Left renal pelvis (tissue), 4 donors: ENCODE measurements at regions not wholly inside any gene's neighbourhood (a gene's known extent, or its start where the extent isn't known, plus 50 kb on each side); places are given as distances from the start of the nearest gene placed in this dataset.
"Not testable (repeated sequence)": the region's sequence is repeated elsewhere in the genome, so short reads cannot be mapped to it uniquely, and the experiment has no call there.

Experiments used
- DNase-seq, 4 donors: peaks; one replicate each; pipeline ENCODE4 v3.0.0-alpha.2; 2013; ENCODE audit warnings: low read depth in 4 of 4, low spot score in 3 of 4

- DNase-seq: no peak
These were observed 375.6 kb downstream of the TUSC1 start for GRCh38 chr9:25302601-25303000.

DNA sequence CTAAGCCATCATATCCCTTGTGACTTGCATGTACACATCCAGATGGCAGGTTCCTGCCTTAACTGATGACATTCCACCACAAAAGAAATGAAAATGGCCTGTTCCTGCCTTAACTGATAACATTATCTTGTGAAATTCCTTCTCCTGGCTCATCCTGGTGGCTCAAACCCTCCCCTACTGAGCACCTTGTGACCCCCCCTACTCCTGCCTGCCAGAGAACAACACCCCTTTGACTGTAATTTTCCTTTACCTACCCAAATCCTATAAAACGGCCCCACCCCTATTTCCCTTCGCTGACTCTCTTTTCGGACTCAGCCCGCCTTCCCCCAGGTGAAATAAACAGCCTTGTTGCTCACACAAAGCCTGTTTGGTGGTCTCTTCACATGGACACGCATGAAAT, 390.0 kb downstream of the TUSC1 start:
- DNase-seq: not testable (repeated sequence)

GRCh38 chr9:25284365-25284764, 393.9 kb downstream of the TUSC1 start:
- peak in 2 of 4 donors; percentile 16 to 17 for DNase-seq

DNA sequence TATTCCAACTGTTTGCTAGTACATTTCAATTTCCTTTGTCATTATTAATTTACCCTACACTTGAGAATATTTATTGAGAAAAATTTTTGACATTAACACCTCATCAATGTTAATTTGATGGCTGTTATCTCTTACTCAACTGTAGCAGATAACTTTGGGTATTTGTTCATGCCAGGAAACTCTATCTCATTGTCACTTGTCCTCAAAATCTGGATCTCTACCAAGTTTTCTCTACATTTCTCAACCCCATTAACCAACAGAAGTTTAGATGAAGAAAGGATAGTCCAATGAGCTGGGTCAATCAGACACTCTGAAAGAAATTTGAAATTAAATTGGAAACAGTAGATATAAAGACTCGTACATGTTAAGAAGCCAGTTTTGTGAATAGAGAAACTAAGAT, 395.3 kb downstream of the TUSC1 start:
- no peak for DNase-seq

DNA sequence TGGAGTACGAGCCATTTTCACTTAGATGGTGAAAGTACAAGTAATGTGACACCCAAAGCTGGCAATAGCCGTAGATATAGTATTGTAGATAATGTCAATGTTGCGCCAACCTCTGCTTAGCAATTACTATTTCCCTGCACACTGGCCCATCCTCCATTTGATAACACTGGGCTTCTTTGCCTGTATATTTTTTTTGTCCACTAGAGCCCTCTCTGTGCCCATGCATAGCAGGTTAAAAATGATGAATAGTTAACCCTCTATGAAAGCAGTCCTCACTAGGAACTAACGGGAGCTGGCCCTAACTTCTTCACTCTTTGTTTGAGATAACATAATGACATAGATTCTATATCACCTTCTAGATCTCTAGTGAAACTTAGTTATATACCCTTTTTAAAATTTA, 416.8 kb downstream of the TUSC1 start:
- DNase-seq: no peak

GRCh38 chr9:25260046-25260445, 418.2 kb downstream of the TUSC1 start:
- peak in 2 of 4 donors; percentile 20 to 25 for DNase-seq

DNA sequence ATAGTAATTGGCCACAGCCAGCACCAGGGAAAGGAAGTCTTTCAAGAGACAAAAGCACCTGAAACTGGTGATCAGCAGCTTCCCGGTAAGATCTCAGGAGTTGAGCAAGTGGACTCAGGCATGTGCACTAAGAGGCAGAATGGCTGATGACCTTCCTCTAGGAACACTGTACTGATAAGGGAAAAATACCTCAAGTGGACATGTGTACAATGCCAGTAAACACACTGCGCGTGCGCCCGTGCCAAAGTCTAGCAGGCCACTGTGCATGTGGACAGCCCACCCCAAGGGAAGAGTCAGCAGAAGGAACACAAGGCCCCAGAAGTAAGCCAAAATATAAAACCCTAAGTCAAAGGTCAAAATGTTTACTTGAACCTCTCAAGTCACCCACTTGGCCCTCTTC, 423.0 kb downstream of the TUSC1 start:
- DNase-seq: no peak

DNA sequence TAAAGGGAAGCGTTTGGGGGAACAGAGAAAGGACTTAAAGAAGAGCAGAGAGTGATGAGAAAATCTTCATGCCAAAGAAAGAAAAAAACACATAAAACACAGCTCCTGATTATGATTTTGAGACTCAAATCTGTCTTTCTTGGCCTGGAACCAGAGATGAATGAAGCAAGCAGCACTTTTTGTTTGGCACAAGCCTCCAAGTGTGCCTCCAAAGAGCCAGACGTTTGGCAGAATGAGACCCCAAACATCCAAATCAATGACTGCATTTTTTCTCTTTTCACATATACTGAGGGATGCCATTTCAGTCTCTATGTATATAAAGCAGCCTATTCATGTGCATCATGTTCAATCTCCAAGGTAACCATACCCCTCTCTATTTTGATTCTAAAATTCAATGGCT, 424.2 kb downstream of the TUSC1 start:
- no peak for DNase-seq

DNA sequence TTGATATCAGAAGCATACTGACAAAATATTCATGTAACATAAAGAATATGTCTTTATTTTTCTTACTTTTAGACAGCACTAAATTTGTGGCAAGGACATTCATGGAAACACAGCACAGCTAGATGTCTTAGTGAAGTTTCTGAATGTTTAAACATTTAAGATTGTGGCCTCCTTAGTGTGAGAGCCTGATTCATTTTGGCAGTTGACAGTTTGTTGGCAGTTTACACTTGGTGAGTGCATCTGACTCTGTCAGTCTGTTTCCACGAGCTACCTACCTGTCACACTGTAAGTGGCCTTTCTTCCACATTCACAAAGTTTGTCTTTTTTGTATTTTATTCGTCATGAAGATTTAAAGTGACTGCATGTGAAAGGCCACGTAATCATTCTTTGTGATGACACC, 436.8 kb downstream of the TUSC1 start:
- DNase-seq: no peak

GRCh38 chr9:25226901-25227686, 451.1 kb downstream of the TUSC1 start:
- DNase-seq: no peak

- no peak for DNase-seq
These were observed 452.1 kb downstream of the TUSC1 start for GRCh38 chr9:25225938-25226760.

GRCh38 chr9:25224996-25225395, 453.2 kb downstream of the TUSC1 start:
- no peak for DNase-seq

- no peak for DNase-seq
These were observed 453.9 kb downstream of the TUSC1 start for GRCh38 chr9:25224309-25224708.

- DNase-seq: no peak
These were observed 465.9 kb downstream of the TUSC1 start for GRCh38 chr9:25212361-25212760.

GRCh38 chr9:25207402-25208195, 470.6 kb downstream of the TUSC1 start:
- peak in 1 of 4 donors; percentile 2 for DNase-seq

DNA sequence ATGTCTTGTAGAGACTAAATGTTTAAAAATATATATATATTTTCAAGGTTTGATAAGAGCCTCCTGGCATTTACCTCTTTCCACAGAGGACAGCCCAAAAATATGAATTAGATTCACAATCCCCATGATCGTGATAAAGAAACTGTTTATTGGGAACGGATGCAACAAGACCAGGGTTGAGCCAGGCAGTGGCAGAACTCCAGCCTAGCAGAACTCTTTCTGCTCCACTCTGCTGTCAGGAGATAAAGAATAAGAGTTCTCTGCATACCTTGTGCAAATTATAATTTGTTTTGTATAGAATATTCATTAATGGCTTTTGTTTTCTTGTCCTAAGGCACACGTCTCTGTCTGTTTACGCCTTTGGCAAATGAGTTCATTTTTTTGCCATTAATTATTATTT, 472.2 kb downstream of the TUSC1 start:
- no peak for DNase-seq

GRCh38 chr9:25205285-25205684, 473.0 kb downstream of the TUSC1 start:
- DNase-seq: no peak

DNA sequence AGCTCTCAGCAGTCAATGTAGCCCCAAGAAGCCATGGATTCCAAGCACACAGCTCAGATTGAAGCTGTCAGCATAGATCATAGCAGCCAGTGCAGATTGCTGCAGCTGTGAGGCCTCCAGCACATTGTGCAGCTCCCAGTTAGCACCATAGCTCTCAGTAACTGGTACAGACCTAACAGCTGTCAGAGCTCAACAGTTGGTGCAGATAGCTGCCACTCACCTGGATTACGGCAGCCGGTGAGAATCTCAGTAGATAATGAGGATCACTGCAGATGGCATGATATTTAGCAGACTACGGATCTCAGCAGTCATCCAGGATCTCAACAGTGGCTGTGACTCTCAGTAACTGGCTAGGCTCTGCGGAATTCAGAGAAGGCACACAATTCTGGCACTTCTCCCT, 500.4 kb downstream of the TUSC1 start:
- no peak for DNase-seq

GRCh38 chr9:25129537-25129936, 548.7 kb downstream of the TUSC1 start:
- DNase-seq: no peak

DNA sequence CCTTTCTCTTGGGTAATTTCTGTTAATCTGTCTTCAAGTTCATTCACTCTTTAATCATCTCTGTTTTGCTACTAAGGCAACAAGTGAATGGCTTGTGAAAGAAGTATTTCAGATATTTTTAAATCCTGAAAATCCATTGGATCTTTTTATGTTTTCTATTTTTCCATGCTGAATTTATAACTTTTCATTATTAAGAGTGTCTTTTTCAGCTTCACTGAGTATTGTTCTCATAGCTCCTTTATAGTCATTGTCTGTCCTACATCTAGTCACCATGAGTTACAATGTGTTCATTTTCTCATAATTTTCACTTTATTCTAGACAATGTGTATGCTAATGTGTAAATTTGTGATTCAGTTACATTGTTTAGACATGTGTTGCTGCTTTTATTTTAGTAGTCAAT, 556.4 kb downstream of the TUSC1 start:
- DNase-seq: no peak

DNA sequence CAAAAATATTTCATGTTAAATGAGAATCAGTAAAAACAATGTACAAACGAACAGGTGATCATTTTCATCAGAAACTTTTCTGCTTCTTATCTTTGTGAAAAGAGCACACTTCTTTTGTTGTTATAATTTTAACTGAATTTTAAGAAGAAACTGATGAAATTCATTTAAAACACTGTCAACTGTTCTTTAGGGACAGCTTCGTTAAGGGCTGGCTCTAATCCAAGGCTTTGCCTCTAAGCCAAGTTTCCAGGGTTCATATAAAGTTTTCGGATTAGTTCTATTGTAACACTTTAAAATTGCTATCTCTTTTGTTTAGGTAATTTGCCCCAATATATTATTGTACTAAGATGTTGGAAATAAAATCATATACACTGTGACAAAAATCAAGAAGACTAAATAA, 559.2 kb downstream of the TUSC1 start:
- no peak for DNase-seq
